A673 (cell line): ENCODE measurements at regions not wholly inside any gene's neighbourhood (a gene's known extent, or its start where the extent isn't known, plus 50 kb on each side); places are given as distances from the start of the nearest gene placed in this dataset.

Experiments
- BruUV-seq: library from RNA; stranded (reverse); fragments of 400-500 nt; replicated peaks from 2 replicates; lab custom pipeline; 2021; lab: Mats Ljungman, UMichigan
- CTCF ChIA-PET: fragments of 300-600 bp; sonication (Branson Sonifier 250); formaldehyde crosslinking; loops from one replicate; lab custom pipeline; 2022; ENCODE audit warnings: antibody characterized with exemption; lab: Charles Lee
- POLR2A ChIA-PET: fragments of 300-600 bp; sonication (Branson Sonifier 250); formaldehyde crosslinking; loops from one replicate; lab custom pipeline; 2022; ENCODE audit warnings: antibody characterized with exemption; ENCODE audit not compliant: low non-redundant PET; lab: Charles Lee
- DNase-seq: peaks from one replicate; pipeline ENCODE4 v3.0.0-alpha.2; 2015; ENCODE audit warnings: low spot score
- H3K27ac ChIP-seq: fragments of 200-600 bp; sonication (generic); 2 replicates; pipeline ENCODE4 v1.5.1; 2016; ENCODE audit warnings: mixed run types, low read depth, mild to moderate bottlenecking, mixed read lengths, antibody characterized with exemption, low read length; ENCODE audit not compliant: poor library complexity, severe bottlenecking
- H3K27me3 ChIP-seq: fragments of 200-600 bp; sonication (generic); replicated peaks from 2 replicates; pipeline ENCODE4 v1.6.1; 2017; ENCODE audit warnings: mixed run types, low read depth, mild to moderate bottlenecking, mixed read lengths, antibody characterized with exemption, low read length; ENCODE audit not compliant: insufficient read depth, poor library complexity
- H3K36me3 ChIP-seq: fragments of 200-600 bp; sonication (generic); 2 replicates; pipeline ENCODE4 v1.6.1; 2016; ENCODE audit warnings: mixed run types, mild to moderate bottlenecking, mixed read lengths, antibody characterized with exemption, low read length; ENCODE audit not compliant: insufficient read depth, poor library complexity, severe bottlenecking
- H3K4me1 ChIP-seq: fragments of 200-600 bp; sonication (generic); 2 replicates; pipeline ENCODE4 v1.6.1; 2017; ENCODE audit warnings: mixed run types, mild to moderate bottlenecking, mixed read lengths, antibody characterized with exemption, low read length; ENCODE audit not compliant: insufficient read depth, poor library complexity, severe bottlenecking
- H3K4me3 ChIP-seq: fragments of 200-600 bp; sonication (generic); 2 replicates; pipeline ENCODE4 v1.5.1; 2016; ENCODE audit warnings: low read depth, mixed run types, mild to moderate bottlenecking, mixed read lengths, low read length; ENCODE audit not compliant: poor library complexity, severe bottlenecking
- H3K9me3 ChIP-seq: fragments of 200-600 bp; sonication (generic); 2 replicates; pipeline ENCODE4 v1.6.1; 2016; ENCODE audit warnings: mixed run types, low read depth, mild to moderate bottlenecking, mixed read lengths, antibody characterized with exemption, low read length; ENCODE audit not compliant: poor library complexity, severe bottlenecking
- EZH2 ChIP-seq: fragments of 200-600 bp; sonication (generic); IDR thresholded peaks from 2 replicates; pipeline ENCODE4 v1.6.1; 2017; ENCODE audit warnings: borderline replicate concordance, low read depth, mild to moderate bottlenecking, mixed read lengths, antibody characterized with exemption, low read length; ENCODE audit not compliant: poor library complexity, severe bottlenecking
- intact Hi-C: fragments of 100-400 bp; cut with micrococcal nuclease; formaldehyde crosslinking; loops from one replicate; pipeline ENCODE4 v1.10.0; 2022; ENCODE audit not compliant: unreplicated experiment
- TF ChIP-seq, protein P1 (sequence below): fragments of 300-800, 200-600 bp; sonication (generic); conservative IDR thresholded peaks from 2 replicates; pipeline ENCODE4 v1.5.1; 2017; ENCODE audit warnings: low read depth, mild to moderate bottlenecking, antibody characterized with exemption, low read length, moderate library complexity, mixed read lengths

DNA sequence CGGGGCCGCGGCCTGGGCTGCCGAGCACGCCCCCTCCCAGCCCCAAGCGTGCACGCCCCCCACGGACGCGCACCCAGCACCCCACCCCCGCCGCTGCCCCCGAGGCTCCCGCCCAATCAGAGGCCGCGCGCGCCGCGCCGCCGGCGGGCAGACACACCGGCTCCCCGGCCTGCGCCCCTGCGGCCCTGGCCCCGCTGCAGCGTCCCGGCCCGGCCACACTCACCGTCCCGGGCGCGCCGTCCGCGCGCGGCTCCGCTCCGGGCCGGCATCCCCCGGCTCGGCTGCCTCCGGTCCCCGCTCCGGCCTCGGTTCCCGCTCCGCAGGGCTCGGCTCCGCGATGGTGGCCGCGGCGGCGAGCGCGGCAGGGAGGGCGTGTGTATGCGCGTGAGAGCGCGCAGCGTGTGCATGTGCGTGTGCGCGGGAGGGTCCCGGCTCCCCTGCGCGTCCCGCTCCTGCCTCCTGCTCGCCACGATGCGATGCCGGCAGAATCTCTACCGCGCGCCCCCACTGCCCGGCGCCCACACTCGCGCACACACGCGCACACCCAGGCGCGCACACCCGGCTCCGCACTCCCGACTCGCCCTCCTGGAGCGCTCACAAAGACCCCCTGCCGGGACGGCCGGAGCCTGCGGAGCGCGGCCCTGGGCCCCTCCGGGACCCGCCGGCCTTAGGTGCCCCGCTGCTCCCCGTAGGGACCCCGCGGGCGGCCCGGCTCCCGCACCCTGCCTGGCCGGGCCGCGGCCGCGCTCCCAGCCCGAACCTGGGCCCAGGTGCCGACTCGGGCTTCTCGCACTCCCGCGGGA lies 186.5 kb upstream of the LINGO1 start:
- H3K36me3 ChIP-seq: peaks cover 6% of the 10 kb centered on the region
- peak overlapping the region; percentile 93 for H3K4me3 ChIP-seq
- no peaks in the 10 kb centered on the region for H3K27me3 ChIP-seq
- CTCF ChIA-PET: interaction anchor here (0.6 to 1.6 kb wide), 3 partner anchors 15 to 633 kb away, joined by 3 to 7 read pairs (median 3); no protein-coding TSS in a partner anchor
- peaks cover 36% of the 10 kb centered on the region for H3K4me1 ChIP-seq
- intact Hi-C loops: loop anchor here (2.0 kb wide), 1 partner anchor 632 kb away; no protein-coding TSS in a partner anchor
- peak overlapping the region; percentile 91 for H3K27ac ChIP-seq
- TF ChIP-seq EZH2: no peak
- TF ChIP-seq, protein P1, sequence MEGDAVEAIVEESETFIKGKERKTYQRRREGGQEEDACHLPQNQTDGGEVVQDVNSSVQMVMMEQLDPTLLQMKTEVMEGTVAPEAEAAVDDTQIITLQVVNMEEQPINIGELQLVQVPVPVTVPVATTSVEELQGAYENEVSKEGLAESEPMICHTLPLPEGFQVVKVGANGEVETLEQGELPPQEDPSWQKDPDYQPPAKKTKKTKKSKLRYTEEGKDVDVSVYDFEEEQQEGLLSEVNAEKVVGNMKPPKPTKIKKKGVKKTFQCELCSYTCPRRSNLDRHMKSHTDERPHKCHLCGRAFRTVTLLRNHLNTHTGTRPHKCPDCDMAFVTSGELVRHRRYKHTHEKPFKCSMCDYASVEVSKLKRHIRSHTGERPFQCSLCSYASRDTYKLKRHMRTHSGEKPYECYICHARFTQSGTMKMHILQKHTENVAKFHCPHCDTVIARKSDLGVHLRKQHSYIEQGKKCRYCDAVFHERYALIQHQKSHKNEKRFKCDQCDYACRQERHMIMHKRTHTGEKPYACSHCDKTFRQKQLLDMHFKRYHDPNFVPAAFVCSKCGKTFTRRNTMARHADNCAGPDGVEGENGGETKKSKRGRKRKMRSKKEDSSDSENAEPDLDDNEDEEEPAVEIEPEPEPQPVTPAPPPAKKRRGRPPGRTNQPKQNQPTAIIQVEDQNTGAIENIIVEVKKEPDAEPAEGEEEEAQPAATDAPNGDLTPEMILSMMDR: no peak
- H3K9me3 ChIP-seq: no peaks in the 10 kb centered on the region
- peak; percentile 81 for DNase-seq
- BruUV-seq: no TSS peak
- POLR2A ChIA-PET: no interaction called here

DNA sequence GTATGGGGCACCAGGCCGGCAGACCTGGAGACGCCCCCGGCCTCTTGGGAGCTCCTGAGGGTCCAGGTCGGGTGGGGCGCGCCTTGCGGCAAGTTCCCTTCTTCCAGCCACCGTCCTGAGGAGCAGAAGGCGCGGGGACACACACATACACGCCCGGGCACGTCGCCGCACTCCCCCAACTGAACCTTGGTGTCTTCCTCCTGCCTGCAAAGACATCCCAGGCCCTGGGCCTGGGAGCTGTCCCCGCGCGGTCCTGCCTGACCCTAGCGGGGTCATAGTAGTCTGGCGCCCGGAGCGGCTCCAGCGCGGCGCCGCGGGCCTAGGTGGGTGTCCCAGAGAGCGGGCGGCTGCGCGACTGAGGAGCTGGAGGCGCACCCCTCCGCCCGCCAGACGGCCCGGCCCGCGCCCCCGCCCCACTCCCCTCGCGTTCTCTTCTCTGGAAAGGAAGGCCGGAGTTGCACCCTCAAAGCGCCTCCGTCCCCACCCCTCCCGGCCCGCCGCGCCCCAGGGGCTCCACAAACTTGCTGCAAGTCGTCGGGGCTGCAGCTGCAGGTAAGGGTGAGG lies 185.9 kb upstream of the LINGO1 start:
- peaks cover 6% of the 10 kb centered on the region for H3K36me3 ChIP-seq
- CTCF ChIA-PET: interaction anchor here (0.6 kb wide), 1 partner anchor 15 kb away, joined by 7 read pairs; no protein-coding TSS in a partner anchor
- peak overlapping the region; percentile 91 for H3K27ac ChIP-seq
- DNase-seq: no peak
- peaks cover 36% of the 10 kb centered on the region for H3K4me1 ChIP-seq
- intact Hi-C loops: loop anchor here (2.0 kb wide), 1 partner anchor 632 kb away; no protein-coding TSS in a partner anchor
- TF ChIP-seq EZH2: no peak
- TF ChIP-seq, protein P1: no peak
- no peaks in the 10 kb centered on the region for H3K27me3 ChIP-seq
- H3K9me3 ChIP-seq: no peaks in the 10 kb centered on the region
- peak overlapping the region; percentile 93 for H3K4me3 ChIP-seq
- POLR2A ChIA-PET: no interaction called here
- BruUV-seq: no TSS peak

DNA sequence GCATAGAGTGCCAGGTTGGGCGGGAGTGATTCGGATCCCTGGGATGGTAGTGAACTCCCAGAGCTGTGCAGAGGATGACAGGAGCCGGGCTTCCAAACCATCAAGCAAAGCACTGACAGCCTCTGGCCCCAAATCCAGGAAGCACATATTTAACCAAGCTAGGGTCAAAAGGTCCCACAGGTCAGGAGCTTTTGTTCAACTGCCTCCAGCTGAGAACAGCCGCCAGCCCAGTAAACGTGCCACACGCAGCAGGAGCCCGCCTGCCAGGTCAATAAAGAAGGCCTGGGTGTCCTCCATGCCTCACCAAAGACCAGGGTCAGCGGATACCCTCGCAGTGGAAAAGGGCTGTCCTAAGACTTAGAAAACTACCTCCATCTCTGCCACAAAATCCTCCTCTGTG lies 184.7 kb upstream of the LINGO1 start:
- no TSS peak for BruUV-seq
- intact Hi-C loops: no loop called here
- no peaks in the 10 kb centered on the region for H3K27me3 ChIP-seq

More for the DNA sequence above, 184.7 kb upstream of the LINGO1 start:
- peaks cover 35% of the 10 kb centered on the region for H3K4me1 ChIP-seq
- DNase-seq: no peak
- H3K4me3 ChIP-seq: peak overlapping the region; percentile 93
- TF ChIP-seq, protein P1: no peak
- no peak for TF ChIP-seq EZH2
- ChIA-PET CTCF (no interaction called here), POLR2A (interaction anchor here (0.6 kb wide), 1 partner anchor 9 kb away, joined by 3 read pairs; no protein-coding TSS in a partner anchor)
- no peak overlapping the region for H3K27ac ChIP-seq
- no peaks in the 10 kb centered on the region for H3K9me3 ChIP-seq
- peaks cover 4% of the 10 kb centered on the region for H3K36me3 ChIP-seq
